NCI-H460 (cell line): ENCODE measurements at regions not wholly inside any gene's neighbourhood (a gene's known extent, or its start where the extent isn't known, plus 50 kb on each side); places are given as distances from the start of the nearest gene placed in this dataset.

Source experiments
- DNase-seq: peaks from one replicate; pipeline ENCODE4 v3.0.0-alpha.2; 2016; ENCODE audit warnings: low read depth; ENCODE audit errors: extremely low read depth

- no peak for DNase-seq
Observed at GRCh38 chr7:12881712-12882111, 194.3 kb downstream of the ARL4A start.

GRCh38 chr7:12882710-12883109 is 195.3 kb downstream of the ARL4A start:
- DNase-seq: no peak

GRCh38 chr7:12884033-12884432 is 196.6 kb downstream of the ARL4A start:
- no peak for DNase-seq

GRCh38 chr7:12884856-12885440 is 197.5 kb downstream of the ARL4A start:
- no peak for DNase-seq

GRCh38 chr7:12888717-12889116 is 201.3 kb downstream of the ARL4A start:
- DNase-seq: no peak

GRCh38 chr7:12889391-12889790 is 202.0 kb downstream of the ARL4A start:
- DNase-seq: no peak

GRCh38 chr7:12890586-12890985 is 203.2 kb downstream of the ARL4A start:
- no peak for DNase-seq

DNA sequence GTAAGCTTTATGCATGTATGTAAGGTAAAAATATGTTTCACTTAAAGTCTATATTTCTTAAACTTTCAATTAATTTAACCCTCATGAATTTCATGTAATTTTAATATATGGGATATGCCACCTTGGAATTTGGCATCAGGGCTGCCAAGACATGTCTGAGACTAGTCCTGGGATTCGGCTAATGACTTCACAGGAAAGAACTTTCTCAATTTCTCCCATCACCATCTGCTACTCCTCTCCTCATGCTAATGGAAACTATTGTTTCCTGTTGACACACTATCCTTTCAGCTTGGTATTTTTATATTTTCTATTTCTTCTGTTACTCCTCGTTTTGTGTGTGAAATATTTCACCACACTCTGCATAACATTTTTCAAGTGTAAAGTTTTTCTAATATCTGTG is 205.9 kb downstream of the ARL4A start:
- DNase-seq: no peak

DNA sequence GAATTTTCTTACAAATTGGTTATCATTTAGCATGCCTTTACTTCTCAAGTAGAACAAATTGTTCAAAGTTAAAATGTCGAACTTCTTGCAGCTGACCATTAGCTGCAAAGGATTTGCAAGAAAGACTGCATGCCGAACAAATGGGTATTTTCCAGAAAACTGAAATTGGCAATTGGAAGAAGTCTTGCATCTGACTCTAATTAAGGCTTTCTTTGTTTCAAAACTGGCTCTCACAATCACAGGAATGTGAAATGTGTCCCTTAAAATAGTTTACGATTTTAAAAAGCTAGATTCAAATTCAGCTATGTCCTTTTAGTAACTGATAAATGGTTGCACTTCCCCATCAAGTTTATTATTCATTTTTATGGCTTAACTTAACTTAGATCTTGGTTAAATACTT is 207.9 kb downstream of the ARL4A start:
- DNase-seq: no peak

- no peak for DNase-seq
Observed at GRCh38 chr7:12896316-12896715, 208.9 kb downstream of the ARL4A start.

DNA sequence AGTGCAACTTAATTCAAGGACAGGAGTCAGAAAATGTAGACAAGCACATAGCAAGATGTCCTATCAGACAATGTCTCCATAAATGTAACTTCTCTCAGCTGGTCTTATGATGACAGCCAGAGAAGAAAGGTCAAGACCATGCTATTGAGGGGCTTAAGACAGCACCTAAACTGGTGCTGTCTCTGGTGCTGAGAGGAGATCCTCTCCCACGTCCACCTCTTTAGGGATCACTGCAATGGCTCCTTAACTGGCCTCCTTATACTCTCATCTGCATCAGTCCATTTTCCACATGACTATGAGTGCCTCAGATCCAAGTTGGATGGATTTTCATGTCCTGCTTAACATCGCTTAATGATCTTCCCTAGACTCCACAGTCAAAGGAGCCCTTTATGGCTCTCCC is 210.6 kb downstream of the ARL4A start:
- no peak for DNase-seq

DNA sequence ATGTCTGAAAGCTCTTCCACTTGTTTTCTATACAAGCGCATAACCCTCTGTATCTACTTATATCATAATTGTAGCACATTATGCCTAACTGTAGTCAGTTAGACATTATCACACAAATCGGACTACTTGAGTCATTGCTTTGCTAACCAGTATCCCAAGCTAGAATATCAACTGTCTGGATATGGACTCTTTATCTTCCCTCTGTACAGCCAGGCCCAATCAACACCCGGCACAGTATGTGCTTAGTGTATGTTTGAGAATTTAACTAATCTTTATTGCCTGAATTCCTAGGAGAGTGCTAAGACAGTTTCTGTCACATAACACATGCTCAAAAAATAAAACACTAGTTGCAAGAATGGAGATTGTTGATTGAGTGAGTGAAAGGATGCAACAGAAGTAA is 211.2 kb downstream of the ARL4A start:
- DNase-seq: no peak

DNA sequence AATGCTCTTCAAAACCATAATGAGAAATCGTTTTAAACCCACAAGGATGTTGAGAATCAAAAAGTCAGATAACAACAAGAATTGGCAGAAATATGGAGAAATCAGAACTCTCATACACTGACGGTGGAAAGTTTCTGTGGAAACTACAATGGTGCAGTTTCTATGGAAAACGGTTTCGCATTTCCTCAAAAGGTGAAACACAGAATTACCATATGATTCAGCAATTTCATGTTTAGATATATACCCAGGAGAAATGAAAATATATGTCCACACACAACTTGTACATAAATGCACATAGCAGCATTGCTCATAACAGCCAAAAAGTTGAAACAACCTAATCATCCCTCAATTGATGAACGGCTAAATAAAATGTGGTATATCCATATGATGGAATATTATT is 218.2 kb downstream of the ARL4A start:
- DNase-seq: no peak

- DNase-seq: no peak
Observed at GRCh38 chr7:12907774-12908173, 220.3 kb downstream of the ARL4A start.

DNA sequence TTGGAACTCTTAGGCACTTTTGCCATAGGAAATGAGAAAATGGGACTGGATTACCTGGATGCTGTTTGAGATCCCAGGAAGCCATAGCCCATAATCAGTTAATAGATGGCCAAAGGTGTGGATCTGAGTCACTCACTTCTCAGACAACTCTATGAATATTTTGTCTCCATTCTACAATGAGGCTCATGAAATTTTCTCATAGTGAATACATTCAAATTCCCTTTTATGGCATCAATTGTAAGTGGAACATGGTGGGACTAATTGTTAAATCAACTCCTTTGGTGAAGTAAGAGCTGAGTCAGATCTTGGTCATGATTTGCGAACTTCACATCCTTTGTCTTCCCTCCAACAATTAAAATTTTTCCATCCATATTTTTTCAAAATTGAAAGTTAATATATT is 222.1 kb downstream of the ARL4A start:
- no peak for DNase-seq

DNA sequence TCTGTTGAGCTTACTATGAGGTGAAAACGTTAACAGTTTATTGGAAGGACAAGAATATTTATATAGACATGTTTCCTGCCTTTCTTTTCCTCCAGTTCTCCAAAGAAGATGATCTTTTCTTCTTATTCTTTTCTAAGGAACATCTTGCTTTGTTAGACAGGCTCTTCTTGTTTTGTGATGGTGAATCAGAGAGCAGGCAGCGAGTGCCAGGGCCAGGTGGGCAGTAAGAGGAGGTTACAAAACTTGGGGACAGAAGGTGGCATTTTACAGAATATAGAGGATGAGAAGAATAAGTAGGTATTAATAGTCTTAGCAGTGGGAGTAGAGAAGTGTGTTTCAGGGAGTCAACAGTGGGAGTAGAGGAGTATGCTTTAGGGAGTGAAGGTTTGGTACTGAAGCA is 223.6 kb downstream of the ARL4A start:
- DNase-seq: no peak

DNA sequence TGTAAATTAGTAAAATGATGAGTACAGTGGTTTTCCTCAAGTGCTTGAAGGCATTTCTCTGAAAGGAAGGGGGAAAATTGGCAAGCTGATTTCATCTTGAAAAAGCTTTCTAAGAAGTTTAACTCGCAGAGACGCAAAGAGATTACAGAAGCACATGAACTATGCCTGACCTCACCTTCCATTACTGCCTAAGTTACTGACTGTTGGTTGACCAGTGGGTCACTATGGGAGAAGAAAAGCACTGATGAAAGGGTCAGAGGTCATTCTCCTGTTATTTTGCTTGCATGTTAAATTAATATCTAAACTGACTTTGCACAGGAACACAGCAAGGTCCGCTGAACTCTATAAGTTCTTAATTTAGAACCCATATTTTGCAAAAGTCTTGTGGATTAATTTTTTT is 225.6 kb downstream of the ARL4A start:
- DNase-seq: no peak

GRCh38 chr7:12917801-12918200 is 230.4 kb downstream of the ARL4A start:
- DNase-seq: no peak

GRCh38 chr7:12921751-12922345 is 234.4 kb downstream of the ARL4A start:
- DNase-seq: no peak

GRCh38 chr7:12923971-12924370 is 236.5 kb downstream of the ARL4A start:
- DNase-seq: peak; percentile 12

DNA sequence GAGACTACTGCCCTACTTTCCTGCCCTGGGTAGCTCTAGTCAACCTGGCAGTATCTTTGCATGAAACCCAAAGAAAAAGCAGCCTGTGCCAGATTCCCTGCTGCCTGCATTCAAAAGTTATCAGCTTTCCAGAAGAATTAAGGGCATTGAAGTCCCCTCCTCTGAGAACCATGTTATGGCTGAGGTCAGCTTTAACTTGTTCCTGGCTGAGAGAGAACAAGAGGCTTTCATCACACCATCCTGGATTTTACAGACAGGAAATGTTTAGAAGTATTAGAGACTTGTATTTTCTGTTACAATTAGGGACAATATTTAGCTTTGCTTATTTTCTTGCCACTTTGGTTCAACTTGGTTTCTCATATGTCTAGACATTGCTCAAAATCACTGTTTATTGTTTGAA is 238.8 kb downstream of the ARL4A start:
- no peak for DNase-seq

- no peak for DNase-seq
Observed at GRCh38 chr7:12927635-12928434, 240.4 kb downstream of the ARL4A start.
